Ureter (tissue), 1 donor: ENCODE measurements at regions not wholly inside any gene's neighbourhood (a gene's known extent, or its start where the extent isn't known, plus 50 kb on each side); places are given as distances from the start of the nearest gene placed in this dataset.

Experiments
- DNase-seq: peaks from one replicate; pipeline ENCODE4 v3.0.0-alpha.2; 2020; ENCODE audit warnings: low spot score
- donor health status: DM: yes; HTN: yes; CAD: no.

- no peak for DNase-seq
Observed at GRCh38 chr15:66615846-66616245, 50.0 kb upstream of the LCTL start.

GRCh38 chr15:66617137-66618090 lies 51.6 kb upstream of the LCTL start:
- peak; percentile 77 for DNase-seq

GRCh38 chr15:66619152-66619903 lies 53.5 kb upstream of the LCTL start:
- peak; percentile 85 for DNase-seq

GRCh38 chr15:66620341-66620740 lies 54.5 kb upstream of the LCTL start:
- DNase-seq: no peak

GRCh38 chr15:66620744-66621344 lies 55.0 kb upstream of the LCTL start:
- no peak for DNase-seq

GRCh38 chr15:66621491-66622467 lies 56.0 kb upstream of the LCTL start:
- DNase-seq: no peak

GRCh38 chr15:66622591-66623022 lies 56.8 kb upstream of the LCTL start:
- no peak for DNase-seq

- DNase-seq: no peak
Observed at GRCh38 chr15:66623801-66624453, 58.1 kb upstream of the LCTL start.

GRCh38 chr15:66625531-66625930 lies 59.7 kb upstream of the LCTL start:
- no peak for DNase-seq

- no peak for DNase-seq
Observed at GRCh38 chr15:66625974-66626373, 60.2 kb upstream of the LCTL start.

- DNase-seq: no peak
Observed at GRCh38 chr15:66628976-66629723, 63.4 kb upstream of the LCTL start.

GRCh38 chr15:66629817-66630576 lies 64.2 kb upstream of the LCTL start:
- no peak for DNase-seq

- DNase-seq: no peak
Observed at GRCh38 chr15:66630801-66631351, 65.1 kb upstream of the LCTL start.

GRCh38 chr15:66631616-66632263 lies 65.9 kb upstream of the LCTL start:
- no peak for DNase-seq

- DNase-seq: no peak
Observed at GRCh38 chr15:66633041-66633937, 67.5 kb upstream of the LCTL start.

GRCh38 chr15:66633938-66634250 lies 68.1 kb upstream of the LCTL start:
- DNase-seq: no peak

- no peak for DNase-seq
Observed at GRCh38 chr15:66634540-66634939, 67.5 kb upstream of the SMAD6 start.
